ENCODE measurements at regions not wholly inside any gene's neighbourhood (a gene's known extent, or its start where the extent isn't known, plus 50 kb on each side); places are given as distances from the start of the nearest gene placed in this dataset.

DNA sequence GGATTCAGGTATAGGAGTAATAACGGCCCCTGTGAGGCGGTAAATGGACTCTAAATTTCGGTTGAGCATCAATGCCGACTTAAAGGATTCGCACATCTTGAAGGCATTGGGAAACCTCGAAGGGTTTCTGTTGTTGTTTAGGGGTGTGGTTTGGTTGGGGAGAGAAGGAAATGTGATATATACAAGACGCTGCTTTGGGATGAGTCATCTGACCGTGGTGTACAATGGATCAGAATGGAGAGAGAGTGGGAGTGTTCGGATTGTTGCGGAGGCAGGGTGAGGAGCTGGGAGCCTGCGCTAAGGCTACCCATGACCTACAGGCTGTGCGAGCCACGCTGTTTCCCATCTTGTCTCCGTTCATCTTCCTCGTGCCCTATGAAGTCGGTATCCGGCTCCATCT is 60.4 kb upstream of the ERCC6L2 start:
- no peak overlapping the region for H3K4me3 ChIP-seq (ENCODE audit: low read depth, low read length)
- no peak for DNase-seq (ENCODE audit: low read depth)
- TF ChIP-seq, protein P1, sequence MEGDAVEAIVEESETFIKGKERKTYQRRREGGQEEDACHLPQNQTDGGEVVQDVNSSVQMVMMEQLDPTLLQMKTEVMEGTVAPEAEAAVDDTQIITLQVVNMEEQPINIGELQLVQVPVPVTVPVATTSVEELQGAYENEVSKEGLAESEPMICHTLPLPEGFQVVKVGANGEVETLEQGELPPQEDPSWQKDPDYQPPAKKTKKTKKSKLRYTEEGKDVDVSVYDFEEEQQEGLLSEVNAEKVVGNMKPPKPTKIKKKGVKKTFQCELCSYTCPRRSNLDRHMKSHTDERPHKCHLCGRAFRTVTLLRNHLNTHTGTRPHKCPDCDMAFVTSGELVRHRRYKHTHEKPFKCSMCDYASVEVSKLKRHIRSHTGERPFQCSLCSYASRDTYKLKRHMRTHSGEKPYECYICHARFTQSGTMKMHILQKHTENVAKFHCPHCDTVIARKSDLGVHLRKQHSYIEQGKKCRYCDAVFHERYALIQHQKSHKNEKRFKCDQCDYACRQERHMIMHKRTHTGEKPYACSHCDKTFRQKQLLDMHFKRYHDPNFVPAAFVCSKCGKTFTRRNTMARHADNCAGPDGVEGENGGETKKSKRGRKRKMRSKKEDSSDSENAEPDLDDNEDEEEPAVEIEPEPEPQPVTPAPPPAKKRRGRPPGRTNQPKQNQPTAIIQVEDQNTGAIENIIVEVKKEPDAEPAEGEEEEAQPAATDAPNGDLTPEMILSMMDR (IDR thresholded peaks at IDR 0.05; ENCODE audit: control insufficient read depth, extremely low read depth, insufficient read depth) = no peak

DNA sequence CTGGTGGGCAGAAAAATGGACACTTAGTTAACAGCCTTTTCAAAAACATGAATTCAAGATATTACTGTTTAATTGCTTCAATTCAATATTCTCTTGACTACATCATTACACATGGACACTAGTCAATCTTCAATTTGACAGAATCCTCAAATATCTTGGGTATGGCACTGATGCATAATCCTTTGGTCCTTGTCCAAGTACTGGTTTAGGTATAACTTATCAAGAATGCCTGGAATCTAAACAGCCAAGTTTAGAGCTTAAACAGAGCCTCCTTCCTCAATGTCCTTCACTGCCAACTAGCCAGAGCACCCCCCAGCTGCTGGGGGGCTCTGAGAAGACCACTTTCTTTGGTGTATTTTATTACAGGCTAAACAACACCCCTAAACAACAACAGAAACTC is 61.6 kb upstream of the ERCC6L2 start:
- no peak overlapping the region for H3K4me3 ChIP-seq (ENCODE audit: low read depth, low read length)
- TF ChIP-seq, protein P1 (IDR thresholded peaks at IDR 0.05; ENCODE audit: control insufficient read depth, extremely low read depth, insufficient read depth) = no peak
- DNase-seq (ENCODE audit: low read depth) = no peak

DNA sequence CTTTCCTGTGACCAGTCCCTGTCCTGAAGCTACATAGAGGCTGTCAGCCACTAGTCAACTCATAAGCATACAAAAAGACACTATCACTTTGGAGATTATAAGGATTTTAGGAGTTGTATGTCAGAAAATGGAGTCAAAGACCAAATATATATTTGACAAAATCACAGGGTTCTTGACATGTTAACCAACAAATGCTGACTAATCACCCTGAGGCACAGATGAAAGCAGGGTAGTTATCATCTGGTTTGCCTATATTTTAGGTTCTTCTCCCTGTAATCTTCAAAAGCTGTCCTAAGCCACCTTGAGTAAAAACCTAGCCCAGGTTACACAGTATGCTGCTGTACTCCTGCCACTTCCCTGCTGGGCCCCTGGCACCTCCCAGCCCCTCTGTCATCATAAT is 64.7 kb upstream of the ERCC6L2 start:
- TF ChIP-seq, protein P1 (IDR thresholded peaks at IDR 0.05; ENCODE audit: control insufficient read depth, extremely low read depth, insufficient read depth) = no peak
- H3K4me3 ChIP-seq (ENCODE audit: low read depth, low read length) = no peak overlapping the region
- no peak for DNase-seq (ENCODE audit: low read depth)

DNA sequence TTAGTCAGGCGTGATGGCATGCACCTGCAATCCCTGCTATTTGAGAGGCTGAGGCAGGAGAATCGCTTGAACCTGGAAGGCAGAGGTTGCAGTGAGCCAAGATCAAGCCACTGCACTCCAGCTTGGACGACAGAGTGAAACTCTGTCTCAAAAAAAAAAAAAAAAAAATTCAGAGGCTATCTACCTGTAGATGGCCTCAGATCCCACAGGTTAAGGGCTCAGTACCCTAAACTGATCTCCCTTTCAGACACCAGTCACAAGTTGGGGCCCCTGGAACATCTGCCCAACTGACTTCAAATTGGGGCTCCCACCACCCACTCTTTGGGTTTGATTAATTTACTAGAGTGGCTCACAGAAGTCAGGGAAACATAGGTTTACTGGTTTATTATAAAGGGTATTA is 65.4 kb upstream of the ERCC6L2 start:
- TF ChIP-seq, protein P1 (IDR thresholded peaks at IDR 0.05; ENCODE audit: control insufficient read depth, extremely low read depth, insufficient read depth) = peak; percentile 12; the same call in 1 of the 2 replicates
- DNase-seq (ENCODE audit: low read depth) = no peak
- H3K4me3 ChIP-seq (ENCODE audit: low read depth, low read length) = no peak overlapping the region

DNA sequence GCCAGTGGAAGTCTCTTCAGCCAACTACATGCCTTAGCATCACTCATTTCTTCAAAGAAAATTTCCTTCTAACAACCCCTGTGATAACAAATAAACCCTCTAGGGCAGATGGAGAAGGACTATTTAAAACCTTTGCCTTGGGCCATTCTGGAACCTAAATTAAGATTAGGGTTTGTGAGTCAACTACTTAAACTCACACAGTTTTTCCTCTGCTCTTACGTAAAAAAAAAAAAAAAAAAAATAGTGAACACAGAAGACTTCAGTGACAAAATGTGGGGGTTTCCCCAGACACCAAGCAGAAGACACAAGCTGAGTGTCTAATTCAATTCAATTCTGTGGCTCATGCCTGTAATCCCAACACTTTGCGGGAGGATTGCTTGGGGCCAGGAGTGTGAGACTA is 65.8 kb upstream of the ERCC6L2 start:
- no peak overlapping the region for H3K4me3 ChIP-seq (ENCODE audit: low read depth, low read length)
- DNase-seq (ENCODE audit: low read depth) = no peak
- TF ChIP-seq, protein P1 (IDR thresholded peaks at IDR 0.05; ENCODE audit: control insufficient read depth, extremely low read depth, insufficient read depth) = no peak

DNA sequence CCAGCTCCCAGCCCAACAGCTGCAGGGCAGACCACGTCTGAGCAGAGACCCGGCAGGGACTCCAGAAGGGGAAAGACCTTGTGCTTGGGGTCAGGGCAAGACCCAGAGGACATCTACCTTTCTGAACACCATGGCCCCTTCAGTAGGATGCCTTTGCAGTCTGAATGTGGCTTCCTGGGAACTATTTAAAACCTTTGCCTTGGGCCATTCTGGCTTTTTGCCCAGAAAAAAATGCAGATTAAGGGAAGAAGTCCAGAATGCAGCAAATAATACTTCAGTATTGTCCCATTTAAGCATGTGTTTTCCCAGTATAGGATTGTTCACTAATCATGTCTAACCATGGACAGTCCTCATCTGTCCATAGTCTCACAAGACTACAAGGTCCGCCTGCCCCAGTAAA is 67.5 kb upstream of the ERCC6L2 start:
- no peak overlapping the region for H3K4me3 ChIP-seq (ENCODE audit: low read depth, low read length)
- TF ChIP-seq, protein P1 (IDR thresholded peaks at IDR 0.05; ENCODE audit: control insufficient read depth, extremely low read depth, insufficient read depth) = no peak
- DNase-seq (ENCODE audit: low read depth) = no peak

DNA sequence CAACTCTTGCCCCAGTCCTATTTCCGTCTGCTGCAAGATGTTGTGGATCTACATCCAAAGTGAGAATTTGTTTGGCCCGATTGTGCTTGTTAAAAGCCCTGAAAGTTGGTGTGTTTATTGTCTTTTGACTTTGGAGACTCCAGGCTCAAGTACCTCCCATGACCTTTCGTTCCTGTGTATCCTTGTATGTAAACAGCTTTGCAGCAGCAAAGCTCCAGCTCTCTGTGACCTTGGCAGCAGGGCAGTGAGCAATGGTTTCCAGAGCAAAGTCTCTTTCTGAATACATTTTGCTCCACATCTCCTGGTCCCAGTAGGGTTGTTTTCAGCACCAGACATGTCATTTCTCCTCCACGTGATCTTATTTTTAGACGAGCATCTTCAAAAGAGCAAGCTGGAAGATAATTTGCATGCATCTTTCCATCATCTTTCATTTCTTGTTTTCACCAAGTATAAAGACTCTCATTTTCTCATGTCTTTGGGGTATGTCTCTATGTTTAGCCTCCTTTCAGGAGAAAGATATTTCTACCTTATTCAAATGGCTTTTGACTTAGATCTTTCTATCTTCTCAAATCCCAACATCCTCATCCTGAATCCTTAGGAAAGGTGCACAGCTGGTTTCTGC is 68.1 kb upstream of the ERCC6L2 start:
- H3K4me3 ChIP-seq (ENCODE audit: low read depth, low read length) = no peak overlapping the region
- TF ChIP-seq, protein P1 (IDR thresholded peaks at IDR 0.05; ENCODE audit: control insufficient read depth, extremely low read depth, insufficient read depth) = no peak
- peak; percentile 50 for DNase-seq (ENCODE audit: low read depth)
